ENCODE measurements at regions not wholly inside any gene's neighbourhood (a gene's known extent, or its start where the extent isn't known, plus 50 kb on each side); places are given as distances from the start of the nearest gene placed in this dataset.

DNA sequence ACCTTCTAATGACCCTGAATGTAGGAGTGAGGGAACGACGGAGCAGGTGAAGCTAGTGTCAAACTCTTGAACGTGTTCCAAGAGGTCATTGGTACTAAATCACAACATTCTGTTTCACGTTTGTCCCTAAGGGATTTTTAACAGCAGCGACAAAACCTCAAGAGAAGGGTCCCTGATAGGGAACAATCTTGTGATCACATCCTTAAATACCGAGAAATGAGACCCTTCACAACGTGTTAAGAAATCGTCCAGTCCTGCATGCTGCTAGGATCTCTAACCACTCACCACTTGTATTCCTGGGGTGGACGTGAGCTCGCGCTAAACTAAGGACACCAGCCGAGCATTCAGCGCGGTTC lies 134.1 kb upstream of the KRAS start:
- Histone ChIP-seq H3K27ac (ENCODE audit: poor library complexity, severe bottlenecking) (no peak overlapping the region), H3K36me3 (ENCODE audit: low read depth) (no peaks in the 10 kb centered on the region), H3K4me1 (ENCODE audit: insufficient read depth, poor library complexity, severe bottlenecking) (no peaks in the 10 kb centered on the region), H3K27me3 (ENCODE audit: insufficient read depth, poor library complexity, severe bottlenecking) (no peaks in the 10 kb centered on the region), H3K9me3 (ENCODE audit: severe bottlenecking) (no peaks in the 10 kb centered on the region), H3K4me3 (ENCODE audit: severe bottlenecking) (peak overlapping the region; percentile 68)
- no peak for DNase-seq (ENCODE audit: low spot score)
- TF ChIP-seq, protein P1, sequence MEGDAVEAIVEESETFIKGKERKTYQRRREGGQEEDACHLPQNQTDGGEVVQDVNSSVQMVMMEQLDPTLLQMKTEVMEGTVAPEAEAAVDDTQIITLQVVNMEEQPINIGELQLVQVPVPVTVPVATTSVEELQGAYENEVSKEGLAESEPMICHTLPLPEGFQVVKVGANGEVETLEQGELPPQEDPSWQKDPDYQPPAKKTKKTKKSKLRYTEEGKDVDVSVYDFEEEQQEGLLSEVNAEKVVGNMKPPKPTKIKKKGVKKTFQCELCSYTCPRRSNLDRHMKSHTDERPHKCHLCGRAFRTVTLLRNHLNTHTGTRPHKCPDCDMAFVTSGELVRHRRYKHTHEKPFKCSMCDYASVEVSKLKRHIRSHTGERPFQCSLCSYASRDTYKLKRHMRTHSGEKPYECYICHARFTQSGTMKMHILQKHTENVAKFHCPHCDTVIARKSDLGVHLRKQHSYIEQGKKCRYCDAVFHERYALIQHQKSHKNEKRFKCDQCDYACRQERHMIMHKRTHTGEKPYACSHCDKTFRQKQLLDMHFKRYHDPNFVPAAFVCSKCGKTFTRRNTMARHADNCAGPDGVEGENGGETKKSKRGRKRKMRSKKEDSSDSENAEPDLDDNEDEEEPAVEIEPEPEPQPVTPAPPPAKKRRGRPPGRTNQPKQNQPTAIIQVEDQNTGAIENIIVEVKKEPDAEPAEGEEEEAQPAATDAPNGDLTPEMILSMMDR (IDR thresholded peaks at IDR 0.05; ENCODE audit: poor library complexity, severe bottlenecking): no peak
- no peak for ATAC-seq (ENCODE audit: low read depth)

GRCh38 chr12:25384038-25384892 lies 133.5 kb upstream of the KRAS start:
- no peaks in the 10 kb centered on the region for H3K36me3 ChIP-seq (ENCODE audit: low read depth)
- no peak overlapping the region for H3K4me3 ChIP-seq (ENCODE audit: severe bottlenecking)
- H3K27ac ChIP-seq (ENCODE audit: poor library complexity, severe bottlenecking): no peak overlapping the region
- H3K4me1 ChIP-seq (ENCODE audit: insufficient read depth, poor library complexity, severe bottlenecking): no peaks in the 10 kb centered on the region
- ATAC-seq (ENCODE audit: low read depth) (no peak), DNase-seq (ENCODE audit: low spot score) (no peak)
- TF ChIP-seq, protein P1 (IDR thresholded peaks at IDR 0.05; ENCODE audit: poor library complexity, severe bottlenecking): no peak
- H3K27me3 ChIP-seq (ENCODE audit: insufficient read depth, poor library complexity, severe bottlenecking): no peaks in the 10 kb centered on the region
- H3K9me3 ChIP-seq (ENCODE audit: severe bottlenecking): no peaks in the 10 kb centered on the region

- Histone ChIP-seq H3K36me3 (ENCODE audit: low read depth) (no peaks in the 10 kb centered on the region), H3K27ac (ENCODE audit: poor library complexity, severe bottlenecking) (no peak overlapping the region), H3K27me3 (ENCODE audit: insufficient read depth, poor library complexity, severe bottlenecking) (no peaks in the 10 kb centered on the region), H3K9me3 (ENCODE audit: severe bottlenecking) (no peaks in the 10 kb centered on the region), H3K4me1 (ENCODE audit: insufficient read depth, poor library complexity, severe bottlenecking) (no peaks in the 10 kb centered on the region), H3K4me3 (ENCODE audit: severe bottlenecking) (no peak overlapping the region)
- no peak for DNase-seq (ENCODE audit: low spot score)
- ATAC-seq (ENCODE audit: low read depth): no peak
- TF ChIP-seq, protein P1 (IDR thresholded peaks at IDR 0.05; ENCODE audit: poor library complexity, severe bottlenecking): no peak
Measured at GRCh38 chr12:25382311-25383106, 131.8 kb upstream of the KRAS start.

GRCh38 chr12:25377469-25378177 lies 126.9 kb upstream of the KRAS start:
- Histone ChIP-seq H3K36me3 (ENCODE audit: low read depth) (no peaks in the 10 kb centered on the region), H3K4me3 (ENCODE audit: severe bottlenecking) (no peak overlapping the region), H3K4me1 (ENCODE audit: insufficient read depth, poor library complexity, severe bottlenecking) (peaks cover 4% of the 10 kb centered on the region), H3K27ac (ENCODE audit: poor library complexity, severe bottlenecking) (no peak overlapping the region), H3K27me3 (ENCODE audit: insufficient read depth, poor library complexity, severe bottlenecking) (no peaks in the 10 kb centered on the region), H3K9me3 (ENCODE audit: severe bottlenecking) (no peaks in the 10 kb centered on the region)
- TF ChIP-seq, protein P1 (IDR thresholded peaks at IDR 0.05; ENCODE audit: poor library complexity, severe bottlenecking): no peak
- DNase-seq (ENCODE audit: low spot score) (no peak), ATAC-seq (ENCODE audit: low read depth) (no peak)

All from RWPE2 (cell line).